ENCODE measurements at regions not wholly inside any gene's neighbourhood (a gene's known extent, or its start where the extent isn't known, plus 50 kb on each side); places are given as distances from the start of the nearest gene placed in this dataset.
"Not testable (repeated sequence)": the region's sequence is repeated elsewhere in the genome, so short reads cannot be mapped to it uniquely, and the experiment has no call there.

DNA sequence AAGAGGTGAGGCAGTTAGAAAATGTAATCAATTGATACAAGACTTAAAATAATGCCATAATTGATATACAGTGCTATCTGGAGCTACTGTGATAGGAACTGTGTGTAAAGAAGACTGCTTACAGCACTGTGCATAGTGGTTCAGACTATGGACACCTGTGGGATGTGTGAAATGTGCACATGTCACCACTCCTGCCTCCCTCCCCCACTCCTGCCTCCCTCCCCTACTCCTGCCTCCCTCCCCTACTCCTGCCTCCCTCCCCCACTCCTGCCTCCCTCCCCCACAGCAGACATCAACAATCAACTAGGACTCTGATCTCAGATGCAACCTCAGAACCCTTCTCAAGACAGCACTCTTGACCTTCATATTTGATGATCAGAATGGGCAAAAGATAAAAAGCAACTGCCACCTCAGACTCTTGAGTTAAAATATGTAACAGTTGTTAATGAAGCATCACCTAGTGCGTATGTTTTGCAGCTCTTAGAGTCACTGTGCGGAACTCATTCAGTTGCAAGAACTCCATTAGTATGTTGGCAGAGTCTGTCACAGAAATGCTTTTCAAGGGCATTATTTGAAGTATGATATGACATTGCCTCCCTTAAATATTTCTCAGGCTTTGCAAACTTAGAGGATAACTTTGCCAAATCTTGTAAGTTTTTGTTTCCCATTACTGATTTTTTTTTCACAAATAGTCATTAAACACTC is 255.2 kb upstream of the DDHD1 start:
- FAIRE-seq = no peak
- DNase-seq (ENCODE audit: insufficient read length, low spot score) = no peak

DNA sequence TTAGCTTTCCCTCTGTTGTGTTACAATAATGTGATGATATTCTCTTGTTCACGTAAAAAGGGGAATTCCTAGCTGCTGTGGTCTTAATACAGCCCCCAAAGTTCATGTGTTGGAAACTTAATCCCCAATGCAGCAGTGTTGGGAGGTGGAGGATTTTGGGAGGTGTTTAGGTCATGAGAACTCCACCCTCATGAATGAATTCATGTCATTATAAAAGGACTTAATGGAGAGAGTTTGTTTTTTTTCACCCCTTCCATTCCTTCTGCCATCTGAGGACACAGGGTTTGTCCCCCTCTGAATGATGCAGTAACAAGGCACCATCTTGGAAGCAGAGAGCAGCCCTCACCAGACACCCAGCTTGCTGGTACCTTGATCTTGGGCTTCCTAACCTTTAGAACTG is 253.4 kb upstream of the DDHD1 start:
- no peak for DNase-seq (ENCODE audit: insufficient read length, low spot score)

More for the DNA sequence above, 255.2 kb upstream of the DDHD1 start:
- TF ChIP-seq, protein P1, sequence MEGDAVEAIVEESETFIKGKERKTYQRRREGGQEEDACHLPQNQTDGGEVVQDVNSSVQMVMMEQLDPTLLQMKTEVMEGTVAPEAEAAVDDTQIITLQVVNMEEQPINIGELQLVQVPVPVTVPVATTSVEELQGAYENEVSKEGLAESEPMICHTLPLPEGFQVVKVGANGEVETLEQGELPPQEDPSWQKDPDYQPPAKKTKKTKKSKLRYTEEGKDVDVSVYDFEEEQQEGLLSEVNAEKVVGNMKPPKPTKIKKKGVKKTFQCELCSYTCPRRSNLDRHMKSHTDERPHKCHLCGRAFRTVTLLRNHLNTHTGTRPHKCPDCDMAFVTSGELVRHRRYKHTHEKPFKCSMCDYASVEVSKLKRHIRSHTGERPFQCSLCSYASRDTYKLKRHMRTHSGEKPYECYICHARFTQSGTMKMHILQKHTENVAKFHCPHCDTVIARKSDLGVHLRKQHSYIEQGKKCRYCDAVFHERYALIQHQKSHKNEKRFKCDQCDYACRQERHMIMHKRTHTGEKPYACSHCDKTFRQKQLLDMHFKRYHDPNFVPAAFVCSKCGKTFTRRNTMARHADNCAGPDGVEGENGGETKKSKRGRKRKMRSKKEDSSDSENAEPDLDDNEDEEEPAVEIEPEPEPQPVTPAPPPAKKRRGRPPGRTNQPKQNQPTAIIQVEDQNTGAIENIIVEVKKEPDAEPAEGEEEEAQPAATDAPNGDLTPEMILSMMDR (IDR thresholded peaks at IDR 0.05; ENCODE audit: insufficient read depth, missing control alignments) = no peak

DNA sequence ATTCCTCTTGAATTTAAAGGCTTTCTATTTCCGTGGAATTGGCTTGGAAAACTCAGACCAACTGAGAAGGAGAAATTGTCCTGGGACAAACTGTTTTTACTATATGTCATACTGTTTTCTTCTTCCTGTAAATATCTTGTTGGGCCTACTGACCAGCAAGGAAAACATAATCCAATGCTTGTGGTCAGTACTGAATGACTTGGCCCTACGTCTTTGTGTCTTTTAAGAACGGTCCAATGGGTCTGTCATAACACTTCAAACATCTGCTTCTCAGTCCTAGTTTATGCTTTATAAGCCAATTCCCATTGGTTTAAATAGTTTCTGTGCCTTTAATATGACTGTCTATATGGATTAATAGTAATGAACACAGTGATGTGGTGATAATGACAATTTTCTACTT is 248.5 kb upstream of the DDHD1 start:
- FAIRE-seq (no peak), DNase-seq (ENCODE audit: insufficient read length, low spot score) (no peak)
- TF ChIP-seq, protein P1 (IDR thresholded peaks at IDR 0.05; ENCODE audit: insufficient read depth, missing control alignments) = no peak

More for the DNA sequence above, 253.4 kb upstream of the DDHD1 start:
- no peak for FAIRE-seq
- TF ChIP-seq, protein P1 (IDR thresholded peaks at IDR 0.05; ENCODE audit: insufficient read depth, missing control alignments) = no peak

DNA sequence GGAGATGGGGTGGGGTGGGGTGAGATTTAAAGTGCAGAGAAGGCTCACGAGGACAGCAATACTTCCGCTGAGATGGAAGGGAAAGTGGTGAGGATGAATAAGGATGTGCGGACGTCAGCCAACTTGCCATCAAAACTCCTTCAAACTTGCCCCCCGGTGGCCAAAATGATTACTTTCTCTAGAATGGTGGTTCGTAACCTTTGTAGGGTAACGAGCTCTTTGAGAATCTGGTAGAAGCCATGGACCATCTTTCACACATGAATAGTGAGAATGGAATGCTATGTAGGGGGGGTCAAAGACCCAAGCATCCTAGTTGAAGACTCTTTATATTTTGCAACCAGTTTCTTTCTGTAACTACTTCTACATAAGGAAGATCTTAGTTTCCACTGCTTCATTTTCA is 245.9 kb upstream of the DDHD1 start:
- DNase-seq (ENCODE audit: insufficient read length, low spot score) = no peak
- no peak for FAIRE-seq
- TF ChIP-seq, protein P1 (IDR thresholded peaks at IDR 0.05; ENCODE audit: insufficient read depth, missing control alignments) = no peak

DNA sequence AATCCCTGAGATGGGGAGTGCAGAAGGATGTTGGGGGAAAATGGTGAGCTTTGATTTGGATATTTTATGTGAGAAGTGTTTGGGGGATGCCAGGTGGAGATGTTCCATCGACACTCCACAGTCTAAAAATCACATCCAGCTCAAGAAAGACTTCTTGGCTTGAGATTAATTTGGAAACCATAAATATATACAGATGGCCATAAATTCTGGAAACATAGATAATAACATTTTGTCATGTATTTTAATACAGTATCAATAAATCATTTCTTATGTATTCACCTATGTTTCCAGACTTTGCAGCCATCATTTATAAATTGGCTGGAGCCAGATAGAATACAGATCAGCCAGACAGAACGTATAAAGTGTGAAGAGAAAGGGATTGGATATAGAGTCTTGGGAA is 245.5 kb upstream of the DDHD1 start:
- TF ChIP-seq, protein P1 (IDR thresholded peaks at IDR 0.05; ENCODE audit: insufficient read depth, missing control alignments) = no peak
- no peak for DNase-seq (ENCODE audit: insufficient read length, low spot score)
- no peak for FAIRE-seq

DNA sequence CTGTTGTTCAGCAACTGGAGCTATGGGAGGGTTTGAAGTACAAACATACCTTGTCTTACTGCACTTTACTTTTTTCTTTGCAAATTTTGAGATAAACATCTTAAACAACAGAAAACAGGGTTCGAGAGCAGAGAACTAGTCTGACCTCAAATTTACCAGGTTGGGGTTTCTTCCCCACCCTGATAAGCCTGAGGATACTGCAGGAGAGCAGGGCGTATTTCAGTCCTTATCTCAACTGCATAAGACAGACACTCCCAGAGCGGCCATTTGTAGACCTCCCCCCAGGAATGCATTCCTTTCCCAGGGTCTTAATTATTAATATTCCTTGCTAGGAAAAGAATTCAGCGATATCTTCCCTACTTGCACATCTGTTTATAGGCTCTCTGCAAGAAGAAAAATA is 242.1 kb upstream of the DDHD1 start:
- FAIRE-seq = not testable (repeated sequence)

DNA sequence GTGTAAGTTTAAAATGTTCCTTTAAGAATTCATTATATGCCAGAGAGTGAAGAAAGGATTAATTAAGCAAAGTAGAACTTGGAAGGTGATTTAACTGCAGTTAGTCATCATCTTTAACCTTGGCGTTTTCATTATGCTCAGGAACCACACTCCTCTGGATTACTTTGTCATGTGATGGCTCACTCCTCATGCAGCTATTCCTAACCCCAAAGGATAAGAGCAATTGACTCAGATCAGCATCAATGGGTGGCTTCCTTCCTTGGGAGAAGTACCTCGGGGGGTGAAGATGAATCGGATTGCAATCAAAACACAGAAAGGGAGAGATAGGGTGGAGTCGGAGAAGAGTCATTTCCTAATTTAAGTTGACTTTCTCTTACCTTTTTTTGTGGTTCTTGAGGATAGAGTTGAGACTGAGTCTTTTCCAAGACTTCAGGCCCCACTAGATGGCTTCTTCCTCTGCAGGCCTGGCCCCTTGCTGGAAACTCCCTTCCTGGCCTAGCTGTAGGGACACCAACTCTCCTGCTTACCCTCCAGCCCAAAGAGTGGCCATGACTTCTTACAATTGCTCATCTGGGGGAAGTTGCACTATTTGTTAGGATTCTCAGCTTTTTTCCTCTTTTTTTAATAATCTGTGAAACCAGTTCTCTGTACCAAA is 238.6 kb upstream of the DDHD1 start:
- DNase-seq (ENCODE audit: insufficient read length, low spot score) (no peak), FAIRE-seq (no peak)
- TF ChIP-seq, protein P1 (IDR thresholded peaks at IDR 0.05; ENCODE audit: insufficient read depth, missing control alignments) = no peak

More for the DNA sequence above, 242.1 kb upstream of the DDHD1 start:
- not testable (repeated sequence) for DNase-seq (ENCODE audit: insufficient read length, low spot score)

Data from D721Med (cell line).